ENCODE measurements at regions not wholly inside any gene's neighbourhood (a gene's known extent, or its start where the extent isn't known, plus 50 kb on each side); places are given as distances from the start of the nearest gene placed in this dataset.

DNA sequence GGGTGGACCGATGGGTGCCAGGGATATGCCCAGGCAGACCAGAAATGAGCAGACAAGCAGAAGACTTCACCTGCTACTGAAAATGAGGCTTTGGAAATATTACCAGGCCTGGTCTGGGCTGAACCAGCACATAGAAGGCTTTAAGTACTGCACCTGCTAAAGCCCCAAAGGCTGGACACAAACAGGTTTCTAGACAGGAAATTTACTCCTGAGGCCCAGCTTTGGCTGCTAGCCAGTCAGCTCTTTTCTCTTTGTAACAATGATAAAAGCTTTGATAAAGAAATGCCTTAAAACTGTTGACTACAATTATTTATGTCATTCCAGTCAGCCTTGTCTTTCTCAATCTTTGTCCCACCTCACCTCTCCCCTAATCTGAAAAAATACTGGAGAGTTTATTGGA, 228.9 kb upstream of the EGLN3 start:
- Histone ChIP-seq H3K27ac (no peak overlapping the region), H3K4me3 (ENCODE audit: low read depth, low read length) (no peak overlapping the region), H3K36me3 (replicated peaks) (no peaks in the 10 kb centered on the region), H3K27me3 (replicated peaks) (no peaks in the 10 kb centered on the region)
- TF ChIP-seq, protein P1, sequence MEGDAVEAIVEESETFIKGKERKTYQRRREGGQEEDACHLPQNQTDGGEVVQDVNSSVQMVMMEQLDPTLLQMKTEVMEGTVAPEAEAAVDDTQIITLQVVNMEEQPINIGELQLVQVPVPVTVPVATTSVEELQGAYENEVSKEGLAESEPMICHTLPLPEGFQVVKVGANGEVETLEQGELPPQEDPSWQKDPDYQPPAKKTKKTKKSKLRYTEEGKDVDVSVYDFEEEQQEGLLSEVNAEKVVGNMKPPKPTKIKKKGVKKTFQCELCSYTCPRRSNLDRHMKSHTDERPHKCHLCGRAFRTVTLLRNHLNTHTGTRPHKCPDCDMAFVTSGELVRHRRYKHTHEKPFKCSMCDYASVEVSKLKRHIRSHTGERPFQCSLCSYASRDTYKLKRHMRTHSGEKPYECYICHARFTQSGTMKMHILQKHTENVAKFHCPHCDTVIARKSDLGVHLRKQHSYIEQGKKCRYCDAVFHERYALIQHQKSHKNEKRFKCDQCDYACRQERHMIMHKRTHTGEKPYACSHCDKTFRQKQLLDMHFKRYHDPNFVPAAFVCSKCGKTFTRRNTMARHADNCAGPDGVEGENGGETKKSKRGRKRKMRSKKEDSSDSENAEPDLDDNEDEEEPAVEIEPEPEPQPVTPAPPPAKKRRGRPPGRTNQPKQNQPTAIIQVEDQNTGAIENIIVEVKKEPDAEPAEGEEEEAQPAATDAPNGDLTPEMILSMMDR (IDR thresholded peaks at IDR 0.05; ENCODE audit: low read depth, low read length, missing control alignments) = no peak
- no peak for DNase-seq
- in situ Hi-C loops (cut with HindIII; ENCODE audit: low pct_ligation_motif_present, low sequenced_read_pairs) = no loop called here

DNA sequence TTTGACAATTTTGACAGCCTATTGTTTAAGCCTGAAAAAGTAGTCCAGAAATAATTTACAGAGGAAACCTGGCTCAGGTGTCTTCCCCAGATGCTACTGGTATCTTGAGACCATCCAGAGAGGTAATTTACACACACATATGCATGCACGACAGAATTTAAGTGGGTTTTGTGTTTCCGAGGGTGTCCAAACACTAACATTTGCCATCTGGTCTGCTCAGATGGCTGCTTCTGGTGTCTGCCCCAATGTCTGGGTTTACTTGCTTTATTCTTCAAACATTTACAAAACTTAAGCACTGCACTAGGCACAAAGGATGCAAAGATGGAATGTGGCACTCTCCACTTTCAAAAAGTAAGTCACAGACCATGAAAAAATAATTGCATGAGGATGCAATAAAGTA, 226.6 kb upstream of the EGLN3 start:
- Histone ChIP-seq H3K36me3 (replicated peaks) (no peaks in the 10 kb centered on the region), H3K4me3 (ENCODE audit: low read depth, low read length) (no peak overlapping the region), H3K27ac (no peak overlapping the region), H3K27me3 (replicated peaks) (no peaks in the 10 kb centered on the region)
- in situ Hi-C loops (cut with HindIII; ENCODE audit: low pct_ligation_motif_present, low sequenced_read_pairs) = no loop called here
- DNase-seq = no peak
- TF ChIP-seq, protein P1 (IDR thresholded peaks at IDR 0.05; ENCODE audit: low read depth, low read length, missing control alignments) = no peak

DNA sequence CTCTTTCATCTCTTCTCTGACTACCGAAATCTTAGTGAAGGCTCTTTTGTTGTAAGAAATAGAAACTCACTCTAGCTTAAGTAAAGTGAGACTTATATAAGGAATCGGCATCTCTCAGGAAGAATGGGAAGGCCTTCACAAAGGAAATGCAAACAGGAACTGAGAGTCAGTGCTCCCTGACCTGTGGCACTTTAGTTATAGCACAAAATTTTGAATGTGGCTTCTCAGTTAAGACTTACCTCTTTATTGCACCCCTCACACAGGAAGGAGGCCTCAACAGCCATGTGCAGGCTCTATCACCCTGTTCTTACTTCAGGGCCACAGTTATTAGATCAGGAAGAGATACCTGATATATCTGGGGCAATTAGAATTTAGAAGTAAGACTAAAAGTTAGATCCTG, 224.7 kb upstream of the EGLN3 start:
- H3K27me3 ChIP-seq (replicated peaks) = no peaks in the 10 kb centered on the region
- in situ Hi-C loops (cut with HindIII; ENCODE audit: low pct_ligation_motif_present, low sequenced_read_pairs) = no loop called here
- H3K36me3 ChIP-seq (replicated peaks) = no peaks in the 10 kb centered on the region
- no peak overlapping the region for H3K27ac ChIP-seq
- TF ChIP-seq, protein P1 (IDR thresholded peaks at IDR 0.05; ENCODE audit: low read depth, low read length, missing control alignments) = no peak
- no peak for DNase-seq
- H3K4me3 ChIP-seq (ENCODE audit: low read depth, low read length) = no peak overlapping the region

DNA sequence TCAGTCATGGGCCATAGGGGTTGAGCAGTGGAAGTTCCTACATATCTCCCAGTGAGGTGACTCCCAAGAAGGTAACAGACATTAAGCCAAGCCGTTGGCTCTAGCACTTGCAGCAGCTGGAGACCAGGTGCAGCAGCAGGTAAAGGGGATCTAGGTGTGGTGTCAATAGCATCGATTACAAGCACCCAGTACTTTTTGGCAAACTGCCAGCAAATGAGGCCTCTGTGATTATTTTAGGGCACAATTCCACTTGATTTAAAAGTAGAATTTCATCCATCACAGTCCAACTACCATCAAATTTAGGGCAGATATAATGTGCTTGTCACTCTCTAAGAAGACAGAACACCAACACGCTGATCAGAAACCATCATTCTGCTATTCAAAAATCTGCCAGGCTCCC, 224.1 kb upstream of the EGLN3 start:
- Histone ChIP-seq H3K27ac (no peak overlapping the region), H3K4me3 (ENCODE audit: low read depth, low read length) (no peak overlapping the region), H3K27me3 (replicated peaks) (no peaks in the 10 kb centered on the region), H3K36me3 (replicated peaks) (no peaks in the 10 kb centered on the region)
- in situ Hi-C loops (cut with HindIII; ENCODE audit: low pct_ligation_motif_present, low sequenced_read_pairs) = no loop called here
- no peak for DNase-seq
- TF ChIP-seq, protein P1 (IDR thresholded peaks at IDR 0.05; ENCODE audit: low read depth, low read length, missing control alignments) = no peak

DNA sequence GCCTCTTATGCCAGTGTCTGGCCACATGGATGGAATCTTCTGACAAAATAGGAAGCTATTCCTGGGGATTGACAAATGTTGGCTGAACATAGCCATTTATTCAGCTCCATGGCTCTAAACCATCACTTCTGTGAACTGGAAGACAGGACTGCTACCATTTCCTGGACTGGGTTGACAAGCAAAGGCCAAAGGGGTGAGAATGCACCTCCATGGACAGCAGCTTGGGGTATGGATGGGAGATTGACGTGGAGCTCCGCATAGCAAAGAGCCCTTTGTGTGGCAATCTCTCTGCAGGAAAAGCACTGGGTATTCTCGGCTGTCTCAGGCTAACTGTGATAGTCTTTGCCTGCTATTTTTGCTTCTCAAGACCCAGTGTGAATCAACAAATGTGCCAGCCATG, 223.0 kb upstream of the EGLN3 start:
- Histone ChIP-seq H3K36me3 (replicated peaks) (no peaks in the 10 kb centered on the region), H3K27ac (no peak overlapping the region), H3K27me3 (replicated peaks) (no peaks in the 10 kb centered on the region), H3K4me3 (ENCODE audit: low read depth, low read length) (no peak overlapping the region)
- no peak for DNase-seq
- in situ Hi-C loops (cut with HindIII; ENCODE audit: low pct_ligation_motif_present, low sequenced_read_pairs) = no loop called here
- TF ChIP-seq, protein P1 (IDR thresholded peaks at IDR 0.05; ENCODE audit: low read depth, low read length, missing control alignments) = no peak

DNA sequence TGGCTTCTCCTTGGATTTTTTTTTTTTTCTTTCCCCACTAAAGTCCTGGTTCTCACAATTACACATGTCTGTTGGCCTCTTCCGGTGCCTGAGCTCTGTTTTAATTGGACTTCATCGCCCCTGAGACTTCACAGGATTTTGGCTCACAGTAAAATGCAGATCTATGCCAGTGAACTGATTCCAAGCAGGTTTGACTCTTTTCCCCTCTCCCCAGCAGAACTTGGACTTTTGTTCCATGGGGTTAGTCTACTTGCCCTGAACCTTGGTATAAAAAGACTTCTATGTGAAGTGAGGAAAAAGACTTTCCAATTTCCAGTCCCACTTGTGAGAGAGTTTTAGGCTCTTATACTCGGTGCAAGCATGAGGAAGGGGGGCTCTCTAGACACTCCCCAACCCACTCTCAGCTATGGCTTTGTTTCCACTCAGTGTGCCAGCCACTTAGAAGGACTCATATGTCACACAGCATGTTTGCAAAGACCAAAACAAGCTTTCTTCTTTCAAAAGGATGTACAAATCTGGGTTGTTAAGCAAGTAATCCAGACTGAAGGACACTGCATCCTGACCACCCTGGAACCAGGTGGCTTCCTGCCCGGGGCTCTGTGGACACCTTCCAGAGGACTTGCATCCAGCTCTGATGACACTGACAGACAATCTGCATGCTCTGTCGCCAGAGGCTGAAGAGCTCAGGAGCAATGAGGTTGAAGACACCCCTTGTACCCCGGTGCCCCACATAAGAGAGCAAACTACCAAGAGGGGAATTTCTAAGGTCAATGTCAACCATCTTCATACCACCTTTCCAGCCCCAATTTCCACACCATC, 221.9 kb upstream of the EGLN3 start:
- in situ Hi-C loops (cut with HindIII; ENCODE audit: low pct_ligation_motif_present, low sequenced_read_pairs) = no loop called here
- H3K4me3 ChIP-seq (ENCODE audit: low read depth, low read length) = no peak overlapping the region
- no peaks in the 10 kb centered on the region for H3K27me3 ChIP-seq (replicated peaks)
- TF ChIP-seq, protein P1 (IDR thresholded peaks at IDR 0.05; ENCODE audit: low read depth, low read length, missing control alignments) = no peak
- DNase-seq = no peak
- H3K27ac ChIP-seq = no peak overlapping the region
- no peaks in the 10 kb centered on the region for H3K36me3 ChIP-seq (replicated peaks)

Measured in brain microvascular endothelial cell (primary cell).